Activated CD8-positive, alpha-beta memory T cell treated with anti-CD3 and anti-CD28 coated beads for 48 hours (primary cell): ENCODE measurements at regions not wholly inside any gene's neighbourhood (a gene's known extent, or its start where the extent isn't known, plus 50 kb on each side); places are given as distances from the start of the nearest gene placed in this dataset.

ENCODE experiments used
- DNase-seq, 3 experiments: peaks; one replicate each; pipeline ENCODE4 v3.0.0-alpha.2; 2020; ENCODE audit warnings: low read depth in 2 of 3, low spot score in 2 of 3

- no peak for DNase-seq
Observed at GRCh38 chr20:12638633-12639312, 370.0 kb upstream of the SPTLC3 start.

- DNase-seq: no peak
Observed at GRCh38 chr20:12640251-12640650, 368.5 kb upstream of the SPTLC3 start.

DNA sequence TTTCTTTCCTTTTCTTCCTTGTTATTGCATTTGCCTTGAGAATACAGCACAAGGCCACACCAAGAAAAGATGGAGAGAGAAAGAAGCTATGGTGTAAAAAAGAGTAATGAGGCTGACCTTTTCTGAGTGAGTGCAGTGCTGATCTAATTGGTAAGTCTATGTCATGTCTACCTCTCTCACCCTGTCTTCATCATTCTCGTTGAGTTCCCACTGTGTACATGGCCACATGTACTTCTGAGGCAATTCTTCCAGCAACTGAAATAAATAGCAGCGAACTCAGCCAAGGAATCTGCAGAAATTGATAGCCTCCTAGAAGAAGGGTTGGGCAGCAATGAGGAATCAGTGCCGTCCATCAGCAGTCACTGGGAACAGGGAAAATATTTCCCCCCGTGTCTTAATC is 367.2 kb upstream of the SPTLC3 start:
- no peak for DNase-seq

DNA sequence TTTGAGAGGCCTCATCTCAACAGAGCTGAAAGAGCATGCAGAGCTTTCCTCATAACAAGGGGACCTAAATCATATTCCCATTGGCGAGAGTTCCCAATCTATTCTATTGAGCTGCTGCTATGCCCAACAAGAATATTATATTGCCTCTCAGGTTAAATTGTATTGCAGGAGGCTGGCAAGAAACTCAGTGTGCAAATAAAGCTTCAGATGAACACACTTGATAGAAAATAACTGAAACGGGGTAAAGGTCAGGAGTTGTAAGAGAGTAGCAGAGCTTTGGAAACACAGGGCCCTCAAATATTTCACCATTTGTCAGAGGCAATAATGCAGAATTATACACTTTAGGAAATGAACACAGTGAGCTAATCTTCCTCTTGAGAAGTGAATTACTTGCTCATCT is 364.3 kb upstream of the SPTLC3 start:
- no peak for DNase-seq

- DNase-seq: no peak
Observed at GRCh38 chr20:12649234-12649633, 359.5 kb upstream of the SPTLC3 start.

GRCh38 chr20:12653642-12654041 is 355.1 kb upstream of the SPTLC3 start:
- DNase-seq: no peak

DNA sequence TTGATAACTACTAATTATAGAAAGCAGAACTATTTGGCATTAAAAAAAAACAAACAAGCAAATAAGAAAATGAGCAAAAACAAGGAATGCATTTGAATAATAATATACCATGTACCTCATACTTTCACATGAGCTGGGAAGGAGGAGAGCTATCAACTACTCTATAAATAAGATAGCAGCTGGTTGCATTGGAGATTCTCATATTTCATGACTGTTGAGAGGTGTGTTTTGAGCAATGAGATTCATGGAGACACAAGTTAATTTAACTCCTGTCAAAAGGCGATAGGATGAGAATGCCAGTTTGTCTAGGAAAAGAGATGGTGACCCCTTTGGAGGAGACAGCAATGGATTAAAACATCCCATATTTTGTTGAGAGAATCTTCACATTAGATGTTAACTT is 348.8 kb upstream of the SPTLC3 start:
- no peak for DNase-seq

DNA sequence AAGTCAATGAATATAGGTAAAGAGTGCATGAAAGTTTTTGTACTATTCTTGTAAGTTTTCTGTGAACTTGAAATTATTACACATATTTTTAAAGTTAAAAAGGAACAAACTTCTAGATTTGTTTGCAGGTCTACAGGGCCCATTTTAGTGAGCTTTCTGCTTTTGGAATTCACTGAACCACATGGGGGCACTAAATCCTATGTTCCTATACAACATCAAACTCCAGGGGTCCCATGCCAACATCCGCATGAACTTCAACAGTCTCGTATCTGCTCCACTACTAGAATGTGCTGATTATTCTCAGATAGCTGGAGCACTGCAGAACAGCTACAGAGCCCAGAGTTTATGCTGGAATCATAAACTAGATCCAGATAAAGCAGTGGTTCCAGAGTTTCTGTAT is 347.9 kb upstream of the SPTLC3 start:
- no peak for DNase-seq

DNA sequence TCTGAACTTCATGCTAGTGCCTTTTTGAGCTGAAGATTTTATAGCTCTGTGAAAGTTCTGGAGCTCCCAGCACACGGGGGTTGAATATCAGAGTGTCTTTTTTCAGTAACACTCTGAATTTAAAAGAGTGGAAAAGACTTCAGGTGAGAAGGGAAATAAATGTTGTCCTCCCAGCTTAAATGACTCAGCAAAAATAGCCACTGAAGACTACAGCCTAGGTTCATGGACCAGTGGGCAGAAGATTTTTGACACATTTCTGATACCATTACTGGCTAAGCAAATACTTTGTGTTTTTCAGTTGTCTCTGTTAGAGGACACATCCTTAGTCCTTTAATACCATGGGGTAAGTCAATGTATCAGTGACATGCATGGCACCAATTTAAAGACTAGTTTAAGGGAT is 338.5 kb upstream of the SPTLC3 start:
- no peak for DNase-seq

DNA sequence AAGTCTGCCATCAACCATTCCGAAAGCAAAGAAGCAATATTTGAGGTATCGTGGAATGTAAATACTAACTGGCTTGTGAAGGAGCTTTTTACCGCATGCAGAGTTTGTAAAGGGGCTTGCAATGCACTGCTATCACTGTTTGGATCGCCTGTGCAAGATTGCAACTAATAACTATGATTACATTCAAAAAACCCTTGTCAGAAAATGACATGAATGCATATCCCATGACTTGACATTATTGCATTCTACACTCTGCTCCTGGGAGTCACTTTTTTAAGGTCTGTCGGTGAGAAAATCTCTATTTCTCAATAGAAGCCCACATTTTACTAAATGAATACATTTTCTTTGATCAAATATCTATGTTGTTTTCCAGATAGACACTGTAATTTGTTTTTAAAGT is 335.4 kb upstream of the SPTLC3 start:
- DNase-seq: no peak

DNA sequence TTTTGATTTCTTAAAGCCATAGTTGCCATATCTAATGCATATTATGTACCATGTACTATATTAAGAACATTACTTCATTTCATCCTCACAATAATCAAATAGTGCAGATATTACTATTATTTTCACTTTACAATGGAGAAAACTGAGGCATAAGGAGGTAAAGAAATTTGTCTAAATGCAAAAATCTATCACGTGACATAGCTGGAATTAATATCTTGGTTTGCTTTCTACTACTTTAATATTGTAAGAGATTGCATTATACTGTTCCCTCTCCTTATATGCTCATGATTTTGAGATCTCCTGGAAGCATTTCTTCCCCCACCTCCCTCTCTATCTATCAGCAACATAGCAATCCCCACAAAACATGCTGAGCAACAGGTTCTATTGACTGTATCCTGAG is 330.8 kb upstream of the SPTLC3 start:
- no peak for DNase-seq

DNA sequence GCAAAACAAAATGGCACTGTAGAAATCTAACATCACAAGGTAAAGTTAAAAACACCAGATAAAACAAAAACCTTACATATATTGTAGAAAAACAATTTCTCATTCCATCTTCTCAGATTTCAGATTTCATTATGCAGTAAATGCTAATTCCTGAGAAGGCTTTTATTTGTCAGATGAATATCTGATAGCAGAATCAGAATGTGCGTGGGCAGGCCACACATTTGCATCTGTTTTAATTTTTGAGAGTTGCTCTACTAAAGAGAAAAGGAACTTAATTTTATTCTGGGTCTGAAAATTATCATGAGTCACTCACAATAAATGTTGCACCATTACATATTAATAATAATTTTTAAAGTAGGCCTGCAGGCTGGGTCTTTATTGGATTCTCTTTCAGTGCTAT is 329.3 kb upstream of the SPTLC3 start:
- no peak for DNase-seq

GRCh38 chr20:12682613-12683012 is 326.2 kb upstream of the SPTLC3 start:
- no peak for DNase-seq

DNA sequence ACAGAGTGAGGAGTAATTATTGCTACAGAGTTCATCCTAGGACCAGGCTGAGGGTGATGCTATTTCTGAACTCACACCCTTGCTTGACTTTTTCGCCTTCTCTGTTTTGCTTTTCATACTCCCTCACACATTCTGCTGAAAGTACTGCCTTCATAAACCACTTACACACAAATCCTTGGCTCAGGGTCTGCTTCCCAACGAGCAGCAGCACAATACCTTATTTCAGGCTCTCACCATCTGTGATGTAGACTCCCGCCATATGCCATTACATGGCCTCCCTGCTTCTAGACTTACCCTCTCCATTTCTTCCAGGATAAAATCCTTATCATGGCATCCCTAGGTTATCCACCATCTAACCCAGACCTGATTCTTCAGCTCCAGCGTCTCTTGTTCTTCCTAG is 321.3 kb upstream of the SPTLC3 start:
- DNase-seq: no peak

GRCh38 chr20:12695937-12696336 is 312.8 kb upstream of the SPTLC3 start:
- no peak for DNase-seq

GRCh38 chr20:12698817-12699216 is 310.0 kb upstream of the SPTLC3 start:
- no peak for DNase-seq

- no peak for DNase-seq
Observed at GRCh38 chr20:12699374-12700228, 309.2 kb upstream of the SPTLC3 start.

GRCh38 chr20:12700701-12701100 is 308.1 kb upstream of the SPTLC3 start:
- no peak for DNase-seq

DNA sequence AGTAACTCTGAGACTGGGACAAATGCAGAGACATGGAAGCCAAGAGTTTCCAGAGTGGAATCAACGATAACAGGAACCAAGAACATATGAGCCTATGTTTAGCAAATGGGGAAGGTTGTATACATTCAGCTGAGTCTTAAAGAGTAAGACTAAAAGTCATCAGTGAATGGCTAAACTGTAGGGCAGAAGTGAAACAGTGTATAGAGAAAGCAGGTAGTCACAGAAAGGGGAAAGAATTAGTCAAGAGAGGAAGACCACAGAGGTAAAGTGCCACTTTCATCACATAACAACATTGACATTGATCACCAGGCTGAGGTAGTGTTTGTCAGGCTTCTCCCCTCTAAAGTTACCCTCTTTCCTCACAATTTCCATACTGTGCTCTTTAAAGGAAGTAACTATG is 306.5 kb upstream of the SPTLC3 start:
- no peak for DNase-seq

DNA sequence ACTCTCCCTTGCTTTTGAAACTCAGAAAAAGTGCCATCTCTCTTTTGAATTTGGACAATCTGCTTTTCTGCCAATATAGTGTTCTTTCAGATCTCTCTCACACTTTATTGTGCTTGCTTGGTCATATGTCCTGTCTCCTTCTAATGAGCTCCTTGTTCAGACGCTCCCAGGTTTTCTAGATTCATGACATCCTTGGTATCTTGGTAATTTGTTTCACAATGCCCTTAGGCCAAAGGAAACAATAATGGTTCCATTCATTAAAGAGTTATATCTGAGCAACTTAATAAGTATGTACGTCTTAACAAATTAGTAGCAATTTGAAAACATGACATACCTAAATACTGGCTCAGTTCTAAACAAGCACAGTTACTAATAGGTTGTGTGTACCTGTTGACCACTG is 293.4 kb upstream of the SPTLC3 start:
- DNase-seq: no peak

DNA sequence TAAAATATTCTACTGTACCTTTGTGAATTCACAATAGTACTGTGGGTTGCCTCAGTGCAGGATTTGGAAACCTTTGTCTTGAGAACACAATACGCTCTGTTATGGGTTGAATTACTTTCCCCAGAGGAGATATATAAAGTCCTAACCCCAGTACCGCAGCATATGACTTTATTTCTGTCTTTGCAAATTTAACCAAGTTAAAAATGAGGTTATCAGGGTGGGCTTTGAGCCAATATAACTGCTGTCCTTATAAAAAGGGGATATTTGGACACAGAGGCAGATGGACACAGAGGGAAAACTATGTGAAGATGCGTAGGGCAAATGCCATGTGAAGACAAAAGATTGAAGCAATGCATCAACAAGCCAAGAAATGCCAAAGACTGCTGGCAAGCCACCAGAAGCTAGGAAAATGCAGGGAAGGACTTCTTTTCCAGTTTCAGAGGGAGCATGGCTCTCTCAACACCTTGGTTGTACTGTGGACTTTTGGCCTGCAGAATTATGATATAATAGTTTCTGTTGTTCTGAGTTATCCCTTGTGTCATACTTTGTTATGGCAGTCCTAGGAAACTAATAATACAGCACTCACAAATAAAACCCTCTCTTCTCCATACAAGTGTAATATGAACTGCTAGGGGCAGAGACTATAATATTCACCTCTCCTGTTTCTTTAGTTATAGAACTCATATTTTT is 292.6 kb upstream of the SPTLC3 start:
- DNase-seq: no peak

GRCh38 chr20:12717061-12717460 is 291.7 kb upstream of the SPTLC3 start:
- no peak for DNase-seq
